H1 (cell line): ENCODE measurements at regions not wholly inside any gene's neighbourhood (a gene's known extent, or its start where the extent isn't known, plus 50 kb on each side); places are given as distances from the start of the nearest gene placed in this dataset.

Experiments
- CTCF ChIA-PET: fragments of 300-600 bp; sonication (Branson Sonifier 250); formaldehyde crosslinking; loops from one replicate; lab custom pipeline; 2021; ENCODE audit not compliant: partially characterized antibody; lab: Charles Lee
- POLR2A ChIA-PET: fragments of 300-600 bp; sonication (Branson Sonifier 250); formaldehyde crosslinking; loops from one replicate; lab custom pipeline; 2021; ENCODE audit warnings: inconsistent platforms; ENCODE audit not compliant: partially characterized antibody; lab: Charles Lee
- DNase-seq, 2 experiments: peaks; one replicate each; pipeline versions ENCODE4 v3.0.0 to v3.0.0-alpha.2; 2010 to 2022; ENCODE audit warnings: low spot score in 2 of 2, low read depth in 1 of 2, mixed read lengths in 1 of 2
- FAIRE-seq: peaks from 2 replicates; lab custom pipeline; 2011; peaks lifted over from hg19 to GRCh38; lab: Jason Lieb, UNC
- H2AFZ ChIP-seq: 2 replicates; pipeline ENCODE4 v1.8.1; 2012; ENCODE audit warnings: low read length, inconsistent platforms
- H2AK5ac ChIP-seq: 2 replicates; pipeline ENCODE4 v1.6.1; 2013; ENCODE audit warnings: low read depth, low read length
- H2BK120ac ChIP-seq: replicated peaks from 2 replicates; pipeline ENCODE3; 2013; ENCODE audit warnings: low read depth, low read length, inconsistent platforms
- H2BK12ac ChIP-seq: 2 replicates; pipeline ENCODE4 v1.6.1; 2013; ENCODE audit warnings: low read depth, low read length
- H2BK15ac ChIP-seq: 2 replicates; pipeline ENCODE4 v1.6.1; 2013; ENCODE audit warnings: low read length
- H2BK20ac ChIP-seq: 2 replicates; pipeline ENCODE4 v1.6.1; 2013; ENCODE audit warnings: low read length
- H2BK5ac ChIP-seq: 2 replicates; pipeline ENCODE4 v1.6.1; 2013; ENCODE audit warnings: low read depth, low read length
- H3K14ac ChIP-seq: 2 replicates; pipeline ENCODE4 v1.6.1; 2013; ENCODE audit warnings: inconsistent platforms; ENCODE audit not compliant: insufficient read length
- H3K18ac ChIP-seq: 2 replicates; pipeline ENCODE4 v1.6.1; 2013; ENCODE audit warnings: low read length; ENCODE audit errors: extremely low read depth
- H3K23ac ChIP-seq: 2 replicates; pipeline ENCODE4 v1.6.1; 2013; ENCODE audit warnings: inconsistent platforms; ENCODE audit not compliant: insufficient read length
- H3K23me2 ChIP-seq: 2 replicates; pipeline ENCODE4 v1.6.1; 2013; ENCODE audit warnings: low read depth, low read length
- H3K27ac ChIP-seq: 2 replicates; pipeline ENCODE4 v1.6.1; 2011; ENCODE audit warnings: low read depth, low read length, inconsistent platforms
- H3K27me3 ChIP-seq, 4 experiments: replicated peaks in 1 of 4; 1 replicate in 1 of 4; 2 replicates in 3 of 4; pipeline versions ENCODE4 v1.6.1 to v1.8.1; 2011 to 2013; ENCODE audit warnings: low read length in 3 of 4, mild to moderate bottlenecking in 3 of 4, inconsistent platforms in 2 of 4, mixed read lengths in 2 of 4, moderate library complexity in 1 of 4; ENCODE audit not compliant: control insufficient read depth in 3 of 4, insufficient read depth in 3 of 4; ENCODE audit errors: extremely low read depth in 1 of 4
- H3K36me3 ChIP-seq, 4 experiments: 2 replicates each; pipeline versions ENCODE4 v1.6.1 to v1.8.1; 2011 to 2013; ENCODE audit warnings: mild to moderate bottlenecking in 4 of 4, low read length in 3 of 4, moderate library complexity in 2 of 4, control low read depth in 1 of 4, inconsistent platforms in 1 of 4; ENCODE audit not compliant: insufficient read depth in 4 of 4, control insufficient read depth in 2 of 4
- H3K4ac ChIP-seq: replicated peaks from 2 replicates; pipeline ENCODE3; 2013; ENCODE audit warnings: low read length, low read depth, mixed read lengths, inconsistent platforms; ENCODE audit not compliant: insufficient read length
- H3K4me1 ChIP-seq, 4 experiments: replicated peaks in 1 of 4; 1 replicate in 1 of 4; 2 replicates in 3 of 4; pipeline versions ENCODE4 v1.6.1 to v1.8.1; 2011 to 2013; ENCODE audit warnings: low read length in 3 of 4, inconsistent platforms in 2 of 4, mixed read lengths in 1 of 4; ENCODE audit not compliant: insufficient read depth in 4 of 4, control insufficient read depth in 3 of 4
- H3K4me2 ChIP-seq, 2 experiments: 2 replicates each; pipeline versions ENCODE4 v1.6.1 to v1.8.1; 2011 to 2013; ENCODE audit warnings: low read depth in 2 of 2, low read length in 2 of 2, control low read depth in 1 of 2, inconsistent platforms in 1 of 2, mild to moderate bottlenecking in 1 of 2; ENCODE audit not compliant: insufficient read depth in 1 of 2
- H3K4me3 ChIP-seq, 4 experiments: fragments of 200-600, 300-600 bp in 1 of 4; sonication (generic), shearing (Covaris generic), sonication (Bioruptor Twin) in 1 of 4; 2 replicates each; pipeline versions ENCODE4 v1.5.1 to v1.8.1; 2011 to 2016; ENCODE audit warnings: low read length in 4 of 4, low read depth in 3 of 4, control low read depth in 2 of 4, inconsistent platforms in 2 of 4, mild to moderate bottlenecking in 2 of 4, mixed read lengths in 1 of 4, moderate library complexity in 1 of 4; ENCODE audit not compliant: insufficient read depth in 2 of 4; ENCODE audit errors: extremely low read depth in 1 of 4
- H3K56ac ChIP-seq: replicated peaks from 2 replicates; pipeline ENCODE3; 2013; ENCODE audit warnings: low read depth, mild to moderate bottlenecking, mixed read lengths, low read length, inconsistent platforms; ENCODE audit not compliant: insufficient read length
- H3K79me1 ChIP-seq: 2 replicates; pipeline ENCODE4 v1.6.1; 2013; ENCODE audit warnings: low read depth, low read length, control low read depth
- H3K79me2 ChIP-seq, 2 experiments: 2 replicates each; pipeline versions ENCODE4 v1.6.1 to v1.8.1; 2012 to 2013; ENCODE audit warnings: low read length in 2 of 2, mild to moderate bottlenecking in 2 of 2, inconsistent platforms in 1 of 2; ENCODE audit not compliant: insufficient read depth in 2 of 2, control insufficient read depth in 1 of 2
- H3K9ac ChIP-seq, 4 experiments: replicated peaks in 1 of 4; 1 replicate in 1 of 4; 2 replicates in 3 of 4; pipeline versions ENCODE4 v1.6.1 to v1.8.1; 2011 to 2013; ENCODE audit warnings: low read depth in 3 of 4, low read length in 3 of 4, control low read depth in 2 of 4, mild to moderate bottlenecking in 2 of 4, moderate library complexity in 2 of 4, inconsistent platforms in 1 of 4; ENCODE audit errors: extremely low read depth in 1 of 4
- H3K9me3 ChIP-seq, 2 experiments: 2 replicates each; pipeline versions ENCODE4 v1.6.1 to v1.8.1; 2012 to 2013; ENCODE audit warnings: mild to moderate bottlenecking in 2 of 2, moderate library complexity in 2 of 2, control low read depth in 1 of 2, inconsistent platforms in 1 of 2, low read depth in 1 of 2, low read length in 1 of 2, mixed read lengths in 1 of 2; ENCODE audit not compliant: insufficient read depth in 2 of 2
- H4K20me1 ChIP-seq, 2 experiments: replicated peaks in 1 of 2; 2 replicates each; pipeline versions ENCODE3 to v1.8.1; 2011 to 2013; ENCODE audit warnings: inconsistent platforms in 2 of 2, low read length in 2 of 2, mild to moderate bottlenecking in 1 of 2; ENCODE audit not compliant: insufficient read depth in 2 of 2, control insufficient read depth in 1 of 2
- H4K5ac ChIP-seq: 2 replicates; pipeline ENCODE4 v1.6.1; 2013; ENCODE audit warnings: low read length, low read depth, mixed read lengths, inconsistent platforms; ENCODE audit not compliant: insufficient read length
- H4K8ac ChIP-seq: 2 replicates; pipeline ENCODE4 v1.8.0; 2013; ENCODE audit warnings: mild to moderate bottlenecking, moderate library complexity, low read length, inconsistent platforms; ENCODE audit not compliant: insufficient read depth; ENCODE audit errors: extremely low read depth
- H4K91ac ChIP-seq: replicated peaks from 2 replicates; pipeline ENCODE3; 2013; ENCODE audit warnings: low read length, mixed read lengths, inconsistent platforms; ENCODE audit not compliant: insufficient read length
- ASH2L ChIP-seq: fragments of 200-600, 300-600 bp; sonication (generic); IDR thresholded peaks from one replicate; pipeline ENCODE4 v1.7.1; 2017; ENCODE audit warnings: low read length
- ATF2 ChIP-seq: IDR thresholded peaks from 2 replicates; pipeline ENCODE4 v1.6.1; 2012; ENCODE audit warnings: low read length, inconsistent platforms
- BACH1 ChIP-seq: IDR thresholded peaks from 2 replicates; pipeline ENCODE4 v1.6.1; 2012; ENCODE audit warnings: low read length, improper control_type of control experiment
- CBX5 ChIP-seq: fragments of 300-800, 300-1000 bp; sonication (generic); IDR thresholded peaks from 2 replicates; pipeline ENCODE4 v1.7.1; 2016; ENCODE audit warnings: antibody characterized with exemption, low read length, low read depth
- CTBP2 ChIP-seq: IDR thresholded peaks from 2 replicates; pipeline ENCODE4 v1.7.0; 2011; ENCODE audit warnings: borderline replicate concordance, mild to moderate bottlenecking, moderate library complexity, mixed read lengths, low read length; ENCODE audit not compliant: insufficient read depth, insufficient read length
- EZH2 ChIP-seq: fragments of 200-600 bp; sonication (generic); IDR thresholded peaks from 2 replicates; pipeline ENCODE4 v1.7.1; 2012; ENCODE audit warnings: low read depth, mild to moderate bottlenecking, moderate library complexity, low read length, inconsistent platforms; ENCODE audit not compliant: severe bottlenecking
- HDAC2 ChIP-seq, 2 experiments: fragments of 300-600 bp in 1 of 2; sonication (generic) in 1 of 2; IDR thresholded peaks; 2 replicates each; pipeline ENCODE4 v1.6.1; 2011 to 2012; ENCODE audit warnings: low read depth in 2 of 2, low read length in 2 of 2, mild to moderate bottlenecking in 2 of 2, moderate library complexity in 2 of 2, borderline replicate concordance in 1 of 2, inconsistent platforms in 1 of 2
- JUND ChIP-seq: IDR thresholded peaks from 2 replicates; pipeline ENCODE4 v1.6.1; 2011; ENCODE audit warnings: mild to moderate bottlenecking, improper control_type of control experiment, low read length
- KDM1A ChIP-seq: fragments of 200-600, 300-600 bp; sonication (generic); IDR thresholded peaks from 2 replicates; pipeline ENCODE4 v1.7.1; 2016; ENCODE audit warnings: mild to moderate bottlenecking, low read length, borderline replicate concordance
- PHF8 ChIP-seq: fragments of 200-600 bp; sonication (generic); conservative IDR thresholded peaks from 2 replicates; pipeline ENCODE4 v1.7.1; 2012; ENCODE audit warnings: low read depth, mild to moderate bottlenecking, inconsistent platforms, low read length, moderate library complexity
- POLR2A ChIP-seq, 2 experiments: IDR thresholded peaks; 1 replicate in 1 of 2; 2 replicates in 1 of 2; pipeline ENCODE4 v1.6.1; 2011; ENCODE audit warnings: low read depth in 2 of 2, low read length in 2 of 2, mild to moderate bottlenecking in 2 of 2; ENCODE audit errors: control extremely low read depth in 1 of 2
- SP1 ChIP-seq: IDR thresholded peaks from 2 replicates; pipeline ENCODE4 v1.6.1; 2011; ENCODE audit warnings: low read depth, low read length
- YY1 ChIP-seq: IDR thresholded peaks from 2 replicates; pipeline ENCODE4 v1.6.1; 2011; ENCODE audit warnings: low read depth, mild to moderate bottlenecking, low read length
- WGBS, 2 experiments: shearing (Covaris generic) in 1 of 2; methylation state at CpG; one replicate each; pipeline versions ENCODE4 v1.1.6 to v1.1.7; 2013 to 2015; ENCODE audit warnings: low lambda C conversion rate in 2 of 2, mixed read lengths in 2 of 2, inconsistent platforms in 1 of 2, low coverage in 1 of 2, missing lambda C conversion rate in 1 of 2; ENCODE audit not compliant: insufficient replicate concordance in 2 of 2, insufficient coverage in 1 of 2, insufficient read length in 1 of 2; ENCODE audit errors: extremely low coverage in 1 of 2, missing lambda C conversion rate in 1 of 2; 5-methylcytosine and 5-hydroxymethylcytosine counted together

- Histone ChIP-seq H3K56ac (no peak overlapping the region), H2AK5ac (no peak overlapping the region), H3K9me3 (no peaks in the 10 kb centered on the region), H3K9ac (no peak overlapping the region), H3K27ac (no peak overlapping the region), H4K8ac (peak overlapping the region; percentile 53; the same call in 1 of the 2 replicates), H2BK15ac (no peak overlapping the region), H3K36me3 (no peaks in the 10 kb centered on the region), H3K4me1 (0 out of 7 replicates have a peak, but pooled peaks cover 0 to 4% (median 0%) of the 10 kb centered on the region in 4 experiments), H3K4me2 (no peak overlapping the region), H2BK12ac (no peak overlapping the region), H4K20me1 (no peaks in the 10 kb centered on the region), H3K79me2 (no peaks in the 10 kb centered on the region), H3K14ac (no peak overlapping the region), H2BK5ac (no peak overlapping the region), H3K18ac (no peak overlapping the region), H4K5ac (no peak overlapping the region), H3K27me3 (no peaks in the 10 kb centered on the region; a peak in 1 of 7 replicates), H3K23ac (no peak overlapping the region), H4K91ac (no peak overlapping the region), H2BK120ac (no peak overlapping the region), H3K4me3 (no peak overlapping the region), H2BK20ac (no peak overlapping the region), H3K23me2 (no peaks in the 10 kb centered on the region), H3K4ac (no peak overlapping the region), H3K79me1 (no peaks in the 10 kb centered on the region), H2AFZ (no peak overlapping the region)
- DNase-seq (no peak), FAIRE-seq (no peak)
- POLR2A ChIA-PET, result no interaction called here
- WGBS, 2 experiments, result 81% methylated on average over 8 of the region's 11 CpGs; no CpG with 5 or more reads in 1 of the 2 experiments
- CTCF ChIA-PET, result interaction anchor here (0.7 to 10.6 kb wide), 8 partner anchors 14 to 116 kb away, joined by 3 to 95 read pairs (median 3); no protein-coding TSS in a partner anchor
- TF ChIP-seq CBX5 (no peak), EZH2 (no peak), SP1 (no peak), CTBP2 (no peak), JUND (no peak), KDM1A (no peak), YY1 (no peak), BACH1 (no peak), PHF8 (no peak), ATF2 (no peak), HDAC2 (IDR thresholded peaks at IDR 0.05; ENCODE audit: borderline replicate concordance in 1 of 2, low read depth in 2 of 2, low read length in 2 of 2) (no peak), POLR2A (IDR thresholded peaks at IDR 0.05; ENCODE audit: control extremely low read depth in 1 of 2, low read depth in 2 of 2, low read length in 2 of 2) (no peak), ASH2L (no peak)
These were observed 57.4 kb upstream of the TMEM132E start for GRCh38 chr17:34521955-34522354.
